GM12872 (cell line): ENCODE measurements at regions not wholly inside any gene's neighbourhood (a gene's known extent, or its start where the extent isn't known, plus 50 kb on each side); places are given as distances from the start of the nearest gene placed in this dataset.

ENCODE experiments used
- TF ChIP-seq, protein P1 (sequence below): IDR thresholded peaks from 3 replicates; pipeline ENCODE4 v1.5.1; 2011; ENCODE audit warnings: low read depth, mild to moderate bottlenecking, low read length, moderate library complexity; ENCODE audit not compliant: insufficient read depth

GRCh38 chr22:48734961-48735360, 1092.7 kb downstream of the BRD1 start:
- TF ChIP-seq, protein P1, sequence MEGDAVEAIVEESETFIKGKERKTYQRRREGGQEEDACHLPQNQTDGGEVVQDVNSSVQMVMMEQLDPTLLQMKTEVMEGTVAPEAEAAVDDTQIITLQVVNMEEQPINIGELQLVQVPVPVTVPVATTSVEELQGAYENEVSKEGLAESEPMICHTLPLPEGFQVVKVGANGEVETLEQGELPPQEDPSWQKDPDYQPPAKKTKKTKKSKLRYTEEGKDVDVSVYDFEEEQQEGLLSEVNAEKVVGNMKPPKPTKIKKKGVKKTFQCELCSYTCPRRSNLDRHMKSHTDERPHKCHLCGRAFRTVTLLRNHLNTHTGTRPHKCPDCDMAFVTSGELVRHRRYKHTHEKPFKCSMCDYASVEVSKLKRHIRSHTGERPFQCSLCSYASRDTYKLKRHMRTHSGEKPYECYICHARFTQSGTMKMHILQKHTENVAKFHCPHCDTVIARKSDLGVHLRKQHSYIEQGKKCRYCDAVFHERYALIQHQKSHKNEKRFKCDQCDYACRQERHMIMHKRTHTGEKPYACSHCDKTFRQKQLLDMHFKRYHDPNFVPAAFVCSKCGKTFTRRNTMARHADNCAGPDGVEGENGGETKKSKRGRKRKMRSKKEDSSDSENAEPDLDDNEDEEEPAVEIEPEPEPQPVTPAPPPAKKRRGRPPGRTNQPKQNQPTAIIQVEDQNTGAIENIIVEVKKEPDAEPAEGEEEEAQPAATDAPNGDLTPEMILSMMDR = no peak

DNA sequence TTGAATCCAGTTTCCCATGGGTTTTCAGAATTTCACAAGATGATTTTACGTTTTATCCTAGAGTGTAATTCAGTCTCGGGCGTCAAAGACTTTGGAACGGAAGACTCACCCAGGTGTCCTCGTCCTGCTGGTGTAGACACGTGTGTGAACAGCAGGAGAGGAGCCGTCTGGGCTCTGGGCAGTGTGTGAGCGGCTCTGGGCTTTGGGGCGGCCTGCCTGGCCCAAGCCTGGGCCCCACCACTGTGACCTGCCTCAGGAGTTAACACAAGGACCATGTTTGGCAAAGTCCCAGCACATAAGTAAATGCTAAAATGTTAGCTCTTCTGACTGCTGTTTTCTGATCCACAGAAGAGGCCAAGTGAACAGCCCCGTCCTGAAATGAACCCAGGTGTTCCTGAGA, 1093.3 kb downstream of the BRD1 start:
- TF ChIP-seq, protein P1 = no peak

GRCh38 chr22:48729499-48730171, 1098.0 kb downstream of the BRD1 start:
- TF ChIP-seq, protein P1 = no peak

GRCh38 chr22:48727454-48728058, 1100.1 kb downstream of the BRD1 start:
- TF ChIP-seq, protein P1 = no peak

DNA sequence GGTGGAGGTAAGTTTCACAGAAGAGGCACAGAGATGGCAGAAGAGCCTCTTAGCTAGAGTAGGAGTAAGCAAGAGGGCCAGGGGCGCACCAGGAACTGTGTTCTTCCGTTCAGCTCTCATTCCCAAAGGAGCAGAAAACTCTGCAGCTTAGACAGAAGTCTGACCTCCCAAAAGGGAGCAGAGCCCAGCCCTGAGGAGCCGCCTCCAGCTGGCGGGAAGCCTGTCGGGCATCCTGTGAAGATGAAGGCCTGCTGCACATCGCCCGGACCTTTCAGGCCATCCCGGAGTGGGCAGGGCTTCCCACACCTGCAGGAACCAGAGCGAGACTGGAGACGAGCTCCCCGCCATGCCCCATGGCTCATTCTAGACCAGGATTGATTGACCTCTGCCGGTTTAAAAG, 1102.8 kb downstream of the BRD1 start:
- TF ChIP-seq, protein P1 = no peak

DNA sequence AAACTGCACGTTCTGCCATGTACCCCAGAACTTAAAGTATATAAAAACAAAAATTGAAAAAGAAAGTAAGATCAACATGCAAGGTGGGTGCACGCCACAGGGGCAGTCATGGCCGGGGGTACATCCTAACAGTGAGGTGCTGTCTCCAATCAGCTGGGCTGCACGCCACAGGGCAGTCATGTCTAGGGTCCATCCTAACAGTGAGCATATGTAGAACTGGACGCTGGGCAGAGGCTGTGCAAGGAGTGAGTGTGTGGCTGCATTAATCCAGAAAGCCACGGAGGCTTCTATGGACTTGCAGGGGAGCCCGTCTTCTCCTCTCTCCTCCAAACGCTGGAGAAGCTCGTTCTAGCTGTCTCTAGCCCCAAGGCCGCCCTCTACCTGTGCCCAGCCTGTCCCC, 1105.0 kb downstream of the BRD1 start:
- TF ChIP-seq, protein P1 = no peak

DNA sequence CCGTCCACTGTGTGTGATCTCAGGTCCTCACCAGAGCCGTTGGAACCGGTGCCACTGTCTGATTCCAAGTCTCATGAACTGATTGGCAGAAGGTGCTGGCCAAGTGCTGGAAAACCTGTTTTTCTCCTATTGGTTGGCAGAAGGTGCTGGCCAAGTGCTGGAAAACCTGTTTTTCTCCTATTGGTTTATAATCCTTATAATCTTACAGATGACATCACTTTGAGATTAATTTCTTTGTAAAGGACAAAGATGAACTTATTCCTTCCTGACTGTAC, 1106.3 kb downstream of the BRD1 start:
- TF ChIP-seq, protein P1 = no peak
